Myocyte (in vitro differentiated cells): ENCODE measurements at regions not wholly inside any gene's neighbourhood (a gene's known extent, or its start where the extent isn't known, plus 50 kb on each side); places are given as distances from the start of the nearest gene placed in this dataset.
"Not testable (repeated sequence)": the region's sequence is repeated elsewhere in the genome, so short reads cannot be mapped to it uniquely, and the experiment has no call there.

Experiments
- DNase-seq: peaks from one replicate; pipeline ENCODE4 v3.0.0-alpha.2; 2012; ENCODE audit warnings: low read depth

DNA sequence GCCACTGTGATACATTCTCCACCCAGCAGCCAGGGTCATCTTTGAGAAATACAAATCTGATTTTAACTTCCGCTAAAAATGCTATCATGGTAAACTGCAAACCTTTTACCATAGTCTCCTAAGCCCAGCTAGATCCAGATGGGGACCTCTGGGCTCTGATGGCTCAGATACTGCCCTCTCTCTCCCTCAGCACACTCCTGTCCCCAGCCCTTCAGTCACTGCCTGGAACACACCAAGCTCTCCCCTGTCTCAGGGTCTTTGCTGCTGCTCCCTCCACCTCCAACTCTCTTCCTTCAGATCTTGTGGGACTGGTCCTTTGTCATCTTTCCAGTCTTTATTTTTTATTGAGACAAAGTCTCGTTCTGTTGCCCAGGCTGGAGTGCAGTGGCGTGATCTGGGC, 65.1 kb downstream of the SPRY4 start:
- no peak for DNase-seq

DNA sequence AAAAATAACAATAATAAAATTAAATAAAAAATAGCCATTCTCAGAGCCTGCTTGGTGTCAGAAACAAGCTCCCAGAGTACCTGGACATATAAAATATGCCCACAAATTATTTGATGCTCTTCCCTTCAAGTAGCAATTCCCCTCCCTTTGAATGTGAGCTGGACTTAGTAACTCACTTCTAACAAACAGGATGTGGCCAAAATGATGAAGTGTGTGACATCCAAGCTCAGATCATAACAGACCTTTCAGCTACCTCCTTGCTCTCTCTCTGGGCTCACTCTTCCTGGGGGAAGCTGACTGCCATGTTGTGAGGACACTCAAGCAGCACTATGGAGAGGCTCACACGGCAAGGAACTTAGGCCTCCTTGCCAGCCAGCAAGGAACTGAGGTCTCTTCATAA, 69.0 kb downstream of the SPRY4 start:
- no peak for DNase-seq

DNA sequence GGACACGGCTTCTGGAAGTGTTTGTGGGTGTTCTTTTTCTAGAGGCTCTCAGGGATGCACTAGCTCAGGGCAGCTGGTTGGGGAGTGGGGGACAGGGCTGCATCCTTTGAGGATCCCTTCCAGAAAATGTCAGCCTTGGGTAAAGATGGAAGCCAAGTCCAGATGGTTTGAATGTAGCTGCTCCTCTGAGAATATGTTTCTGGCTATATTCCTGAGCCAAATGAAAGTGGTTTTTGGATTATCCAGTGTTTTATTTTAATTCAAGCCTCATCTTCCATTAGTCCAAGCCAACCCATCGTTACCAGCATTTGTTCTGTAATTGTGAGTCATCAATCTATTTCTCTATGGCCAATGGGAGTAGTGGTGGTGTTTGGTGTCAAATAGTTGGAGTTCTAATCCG, 70.4 kb downstream of the SPRY4 start:
- peak; percentile 74 for DNase-seq

DNA sequence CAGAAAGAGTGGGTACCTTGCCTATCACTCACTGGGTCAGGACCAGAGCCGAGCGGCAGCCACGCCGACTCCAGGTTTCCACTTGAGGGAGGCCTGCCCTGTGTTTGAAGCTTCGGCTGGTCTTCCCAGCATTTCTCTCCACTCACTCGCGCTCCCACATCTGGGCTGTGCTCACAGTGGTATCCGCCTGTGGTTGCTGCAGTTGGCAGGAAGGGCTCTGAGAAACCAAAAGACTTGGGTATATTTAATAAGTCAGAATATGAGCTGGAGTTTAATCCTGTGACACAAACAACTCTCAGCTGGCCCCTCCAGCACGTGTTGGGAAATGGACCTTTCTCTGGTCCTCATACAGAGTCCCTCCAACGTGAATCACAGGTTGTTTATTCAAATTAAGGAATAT, 70.9 kb downstream of the SPRY4 start:
- DNase-seq = peak; percentile 91

DNA sequence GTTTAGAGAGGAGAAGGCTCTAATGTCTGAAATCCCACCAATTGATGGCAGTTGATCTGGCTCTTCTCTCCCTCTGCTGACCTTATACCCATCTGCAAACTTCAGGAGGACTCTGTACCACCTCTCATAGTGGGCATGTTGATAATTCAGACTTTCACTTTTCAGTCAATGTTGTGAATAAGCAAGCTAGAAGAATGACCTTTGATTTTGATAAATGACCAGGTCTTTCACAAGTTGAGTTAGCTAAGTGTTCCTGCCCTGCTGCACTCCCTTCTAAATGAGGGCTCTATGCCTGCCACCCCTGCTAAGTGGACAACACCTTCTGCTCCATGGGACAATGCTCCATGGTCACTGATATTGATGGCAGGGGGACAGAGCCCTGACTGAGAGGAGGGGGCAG, 74.7 kb downstream of the SPRY4 start:
- no peak for DNase-seq

DNA sequence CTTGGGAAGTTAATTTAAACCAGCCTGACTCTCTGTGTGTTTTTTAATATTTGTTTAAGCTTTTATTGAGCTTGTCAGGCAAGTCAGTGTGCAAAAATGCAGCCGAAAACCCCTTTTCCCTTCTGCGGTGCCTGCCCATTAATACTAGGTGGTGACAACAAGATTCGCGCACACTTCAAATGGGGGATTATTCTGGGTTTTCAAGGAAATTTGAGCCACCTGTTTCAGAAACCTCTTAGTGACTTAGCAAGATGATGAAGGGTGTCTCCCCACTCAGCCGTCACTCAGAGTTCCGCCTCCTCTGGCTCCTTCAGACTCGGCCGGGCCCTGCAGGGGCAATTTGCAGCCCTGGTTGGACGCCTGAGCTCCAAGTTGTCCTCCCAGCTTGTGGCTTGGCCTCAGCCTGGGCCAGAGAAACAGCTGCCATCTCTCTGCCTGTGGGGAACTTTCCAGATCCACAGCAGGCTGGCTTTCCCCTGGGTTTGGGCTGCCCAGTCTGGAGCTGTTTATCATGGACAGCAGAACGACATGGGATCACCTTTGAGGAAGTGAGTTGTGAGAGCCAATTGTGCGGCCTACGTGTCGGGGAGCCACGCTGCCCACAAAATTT, 75.9 kb downstream of the SPRY4 start:
- DNase-seq = peak; percentile 90

DNA sequence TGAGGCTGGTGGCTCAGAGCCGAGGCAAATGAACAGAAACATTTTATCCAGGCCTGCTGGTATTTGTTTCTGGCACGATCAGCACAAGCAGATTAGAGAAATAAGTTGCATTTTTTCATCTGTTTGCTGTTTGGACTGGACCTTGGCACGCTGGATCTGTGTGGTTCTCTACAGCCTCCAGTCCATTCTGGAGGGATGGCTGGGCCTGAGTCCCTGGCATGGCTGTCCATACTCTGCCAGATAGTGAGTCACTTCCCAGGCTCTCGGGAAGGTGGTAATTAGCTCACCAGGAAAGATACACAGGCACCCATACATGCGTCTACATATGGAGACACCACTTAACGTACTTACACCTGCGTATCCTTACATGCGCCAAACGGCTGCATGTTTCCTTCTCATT, 78.6 kb downstream of the SPRY4 start:
- peak; percentile 57 for DNase-seq

DNA sequence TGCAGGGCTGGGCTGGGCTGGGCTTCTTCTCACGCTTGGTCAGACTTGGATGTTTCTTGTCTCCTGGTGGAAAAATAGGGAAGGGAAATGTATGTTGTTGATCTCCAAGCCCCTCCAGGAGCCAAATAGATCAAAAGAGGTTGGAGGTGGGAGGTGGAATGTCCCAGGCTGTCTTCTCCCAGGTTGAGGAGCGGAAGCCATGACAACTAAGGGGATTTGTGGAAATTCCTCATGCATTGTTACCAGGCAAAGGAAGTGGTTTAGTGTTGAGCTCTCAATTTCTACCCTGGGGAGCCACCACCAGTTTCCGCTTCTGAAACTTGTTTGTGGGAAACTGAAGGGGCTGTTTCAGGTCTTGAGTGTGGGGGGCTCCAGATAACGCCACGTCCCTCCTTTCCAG, 79.0 kb downstream of the SPRY4 start:
- no peak for DNase-seq

DNA sequence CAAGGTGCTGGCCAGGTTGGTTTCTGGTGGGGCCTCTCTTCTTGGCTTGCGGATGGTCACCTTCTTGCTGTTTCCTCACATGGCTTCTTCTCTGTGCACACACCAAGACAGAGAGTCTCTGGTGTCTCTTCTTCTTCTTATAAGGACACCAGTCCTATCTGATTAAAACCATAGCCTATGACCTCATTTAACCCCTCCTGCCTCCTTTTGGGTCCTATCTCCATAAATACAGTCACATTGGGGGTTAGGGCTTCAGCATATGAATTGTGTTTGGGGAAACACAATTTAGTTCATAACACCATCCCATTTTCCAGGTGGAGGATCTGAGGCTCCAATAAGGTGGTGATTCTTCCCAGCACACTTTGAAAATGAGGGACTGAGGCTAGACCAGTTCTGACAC, 80.4 kb downstream of the SPRY4 start:
- DNase-seq = no peak

DNA sequence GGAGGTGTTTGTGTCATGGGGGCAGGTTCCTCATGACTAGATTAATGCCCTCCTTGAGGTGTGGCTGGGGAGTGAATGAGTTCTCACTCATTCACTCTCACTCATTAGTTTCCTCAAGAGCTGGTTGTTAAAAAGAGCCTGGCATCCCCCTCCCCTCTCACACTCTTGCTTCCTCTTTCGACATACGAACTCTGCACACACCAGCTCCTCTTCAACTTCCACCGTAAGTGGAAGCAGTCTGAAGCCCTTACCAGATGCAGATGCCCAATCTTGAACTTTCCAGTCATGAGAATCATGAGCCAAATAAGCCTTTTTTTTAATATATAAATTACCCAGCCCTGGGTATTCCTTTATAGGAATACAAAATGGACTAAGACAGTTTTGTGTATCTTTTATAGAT, 82.5 kb downstream of the SPRY4 start:
- DNase-seq = no peak

DNA sequence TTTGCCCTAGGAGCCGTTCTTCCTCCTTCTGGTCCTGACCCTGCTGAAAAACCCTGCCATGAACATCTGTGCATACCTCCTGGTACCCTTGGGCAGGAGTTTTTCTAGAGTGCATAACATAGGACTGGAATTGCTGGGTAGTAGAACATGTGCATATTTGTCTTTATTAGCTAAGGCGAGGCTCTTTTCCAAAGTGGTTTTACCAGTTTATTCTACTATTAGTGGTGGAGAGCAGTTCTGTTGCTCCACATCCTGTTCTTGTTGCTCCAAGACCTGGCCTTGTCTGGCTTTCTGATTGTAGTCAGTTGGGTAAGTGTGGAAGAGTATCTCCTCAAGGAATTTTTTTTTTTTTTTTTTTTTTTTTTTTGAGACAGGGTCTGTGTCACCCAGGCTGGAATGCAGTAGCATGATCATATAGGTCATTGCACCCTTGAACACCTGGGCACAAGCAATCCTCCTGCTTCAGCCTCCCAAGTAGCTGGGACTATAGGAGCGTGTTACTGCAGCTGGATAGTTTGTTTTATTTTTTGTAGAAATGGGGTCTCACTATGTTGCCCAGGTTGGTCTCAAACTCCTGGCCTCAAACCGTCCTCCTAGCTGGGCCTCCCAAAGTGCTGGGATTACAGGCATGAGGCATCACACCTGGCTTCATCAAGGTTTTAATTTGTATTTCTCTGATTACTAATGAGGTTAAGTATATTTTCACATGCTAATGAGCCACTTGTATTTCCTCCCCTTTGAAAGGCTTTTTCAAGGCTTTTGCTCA, 85.2 kb downstream of the SPRY4 start:
- DNase-seq = no peak

DNA sequence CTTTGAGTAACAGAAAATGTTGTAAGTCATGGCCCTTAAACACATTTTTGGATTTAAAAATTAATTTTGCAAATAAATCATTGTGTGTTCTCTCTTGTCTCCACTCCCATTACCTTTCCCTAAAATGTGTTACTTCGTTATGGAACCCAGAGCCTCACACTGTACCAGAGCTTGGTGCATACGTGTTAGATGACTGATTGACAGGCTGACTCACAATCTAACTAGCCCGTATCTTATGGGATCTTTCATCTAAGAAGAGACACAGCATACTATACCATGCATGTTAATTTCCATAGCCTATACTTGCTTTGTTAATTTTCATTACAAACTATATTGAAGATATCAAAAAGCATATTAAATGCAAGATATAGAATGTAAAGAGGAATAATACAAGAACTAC, 87.1 kb downstream of the SPRY4 start:
- DNase-seq = no peak

DNA sequence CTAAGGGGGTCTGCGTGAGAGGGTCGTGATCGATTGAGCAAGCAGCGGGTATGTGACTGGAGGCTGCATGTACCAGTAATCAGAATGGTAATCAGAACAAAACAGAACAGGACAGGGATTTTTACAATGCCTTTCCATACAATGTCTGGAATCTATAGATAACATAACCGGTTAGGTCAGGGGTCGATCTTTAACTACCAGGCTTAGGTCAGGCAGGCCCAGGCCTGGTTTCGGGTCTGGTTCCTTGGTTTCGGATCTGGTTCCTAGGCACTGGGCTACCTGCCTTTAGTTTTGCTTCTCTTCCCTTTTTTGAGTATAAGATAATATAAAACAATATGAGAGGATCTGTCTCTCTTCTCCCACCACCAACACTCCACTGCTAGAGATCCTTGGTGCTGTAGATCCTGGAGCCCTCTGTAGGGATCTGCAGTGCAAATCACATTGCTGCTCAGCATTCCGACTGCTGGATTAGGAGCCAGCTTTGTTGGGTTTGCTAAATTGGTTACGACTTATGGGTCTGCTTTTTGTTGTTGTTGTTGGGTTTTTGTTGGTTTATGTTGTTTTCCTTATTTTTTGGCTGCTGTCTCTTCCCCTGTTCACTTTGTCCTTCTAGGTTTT, 88.0 kb downstream of the SPRY4 start:
- DNase-seq = not testable (repeated sequence)

DNA sequence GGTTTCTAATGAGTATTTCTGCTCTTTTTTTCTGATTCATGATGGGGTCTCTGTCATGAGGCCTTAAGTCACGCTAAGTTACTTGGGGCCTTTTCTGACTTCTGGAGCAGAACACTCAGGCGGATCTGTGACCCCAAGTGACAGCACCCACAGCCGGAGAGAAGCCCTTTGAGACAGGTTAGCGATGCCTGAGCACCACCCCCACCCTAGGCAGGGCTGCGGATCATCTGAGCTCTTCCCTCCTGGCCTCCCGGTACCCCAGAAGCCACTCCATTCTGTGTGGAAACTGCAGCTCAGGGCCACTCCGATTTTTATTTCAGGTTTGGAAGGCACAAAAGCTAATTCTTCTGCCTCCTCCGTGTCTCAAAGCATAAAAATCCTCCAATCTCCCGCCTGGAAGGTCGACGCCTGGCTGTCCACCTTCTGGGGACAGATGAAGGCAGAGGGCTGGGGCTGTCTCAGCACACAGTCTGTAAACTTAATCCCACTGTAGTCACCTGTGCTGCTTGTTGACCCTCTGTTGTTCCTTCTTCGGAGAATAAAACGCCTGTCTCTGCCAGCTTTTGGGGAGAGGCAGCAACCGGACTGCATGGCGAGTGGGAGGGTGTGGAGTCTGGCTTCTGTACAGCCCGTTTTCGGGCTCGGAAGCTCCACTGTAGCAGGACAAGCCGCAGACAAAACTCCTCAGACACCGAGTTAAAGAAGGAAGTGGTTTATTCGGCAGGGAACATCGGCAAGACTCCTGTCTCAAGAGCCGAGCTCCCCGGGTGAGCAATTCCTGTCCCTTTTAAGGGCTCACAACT, 88.8 kb downstream of the SPRY4 start:
- DNase-seq = no peak

DNA sequence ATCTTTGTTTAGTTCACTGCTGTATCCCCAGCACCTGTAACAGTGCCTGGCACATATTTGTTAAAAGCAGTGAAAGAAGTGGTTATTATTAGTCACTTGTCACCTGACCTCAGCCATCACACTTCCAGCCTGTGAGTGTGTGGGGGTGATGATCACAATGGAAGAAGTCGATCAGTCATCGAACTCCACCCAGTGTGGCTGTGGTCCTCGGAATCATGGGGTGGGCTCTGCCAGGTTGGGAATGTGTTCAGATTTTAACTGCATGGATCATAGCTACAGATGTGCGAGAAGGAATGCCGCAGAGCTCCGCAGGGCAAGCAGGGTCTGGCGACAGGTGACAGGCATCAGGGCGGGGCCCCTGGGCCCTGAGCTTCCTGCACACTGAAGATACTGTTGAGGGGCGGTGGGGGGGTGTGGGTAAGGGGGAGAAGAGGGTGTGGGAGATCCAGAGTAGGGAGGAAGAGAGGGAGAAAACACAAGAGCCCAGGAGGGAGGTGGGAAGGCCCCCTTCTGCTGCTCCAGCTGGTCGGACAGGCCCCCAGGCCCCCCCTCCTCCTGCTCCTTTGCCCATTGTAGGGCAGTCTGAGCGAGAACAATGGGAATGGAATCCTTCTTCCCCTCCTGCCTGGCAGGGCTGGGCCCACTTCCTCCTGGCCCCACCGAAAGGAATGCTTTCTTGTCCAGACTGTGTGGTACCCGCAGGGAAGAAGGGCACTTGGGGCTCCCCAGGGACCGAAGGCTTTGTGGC, 89.6 kb downstream of the SPRY4 start:
- DNase-seq = peak; percentile 31

DNA sequence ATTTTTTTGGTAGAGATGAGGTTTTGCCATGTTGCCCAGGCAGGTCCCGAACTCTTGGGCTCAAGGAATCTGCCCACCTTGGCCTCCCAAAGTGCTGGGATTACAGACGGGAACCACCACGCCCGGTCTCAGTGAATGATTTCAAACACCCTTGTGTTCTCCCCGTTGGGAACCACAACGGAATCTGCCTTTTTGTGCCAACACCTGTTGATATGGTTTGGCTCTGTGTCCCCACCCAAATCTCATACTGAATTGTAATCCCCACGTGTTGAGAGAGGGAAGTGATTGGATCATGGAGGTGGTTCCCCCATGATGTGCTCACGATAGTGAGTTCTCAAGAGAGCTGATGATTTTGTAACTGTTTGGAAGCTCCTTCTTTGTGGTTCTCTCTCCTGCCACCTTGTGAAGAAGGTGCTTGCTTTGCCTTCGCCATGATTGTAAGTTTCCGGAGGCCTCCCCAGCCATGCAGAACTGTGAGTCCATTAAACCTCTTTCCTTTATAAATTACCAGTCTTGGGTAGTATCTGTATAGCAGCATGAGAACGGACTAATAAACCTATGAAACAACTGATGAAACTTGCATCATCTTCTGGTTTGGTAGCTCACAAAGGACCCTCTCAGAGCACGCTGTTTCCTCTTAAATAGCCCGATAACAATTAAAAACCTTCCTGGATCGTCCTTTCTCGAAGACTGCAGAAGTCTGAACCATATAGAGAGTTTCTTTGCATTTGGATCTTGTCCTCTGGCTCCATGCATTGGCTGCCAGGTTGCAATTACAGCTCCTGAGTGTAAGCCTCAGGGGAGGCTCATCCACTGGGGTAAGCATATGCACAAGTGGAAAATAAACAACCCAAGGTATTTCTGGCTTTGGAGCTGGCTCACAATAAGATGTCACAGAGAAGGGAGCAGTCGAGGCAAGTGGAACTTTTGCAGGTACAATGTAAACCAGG, 91.5 kb downstream of the SPRY4 start:
- peak; percentile 85 for DNase-seq

DNA sequence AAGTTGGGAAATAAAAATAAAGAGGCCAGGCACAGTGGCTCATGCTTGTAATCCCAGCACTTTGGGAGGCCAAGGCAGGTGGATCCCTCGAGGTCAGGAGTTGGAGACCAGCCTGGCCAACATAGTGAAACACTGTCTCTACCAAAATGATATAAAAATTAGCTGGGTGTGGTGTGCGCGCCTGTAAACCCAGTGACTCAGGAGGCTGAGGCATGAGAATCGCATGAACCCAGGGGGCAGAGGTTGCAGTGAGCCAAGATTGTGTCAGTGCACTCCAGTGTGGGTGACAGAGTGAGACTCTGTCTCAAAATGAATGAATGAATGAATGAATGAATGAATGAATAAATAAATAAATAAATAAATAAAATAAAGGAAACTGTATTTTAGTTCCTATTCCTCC, 93.9 kb downstream of the SPRY4 start:
- DNase-seq = not testable (repeated sequence)

DNA sequence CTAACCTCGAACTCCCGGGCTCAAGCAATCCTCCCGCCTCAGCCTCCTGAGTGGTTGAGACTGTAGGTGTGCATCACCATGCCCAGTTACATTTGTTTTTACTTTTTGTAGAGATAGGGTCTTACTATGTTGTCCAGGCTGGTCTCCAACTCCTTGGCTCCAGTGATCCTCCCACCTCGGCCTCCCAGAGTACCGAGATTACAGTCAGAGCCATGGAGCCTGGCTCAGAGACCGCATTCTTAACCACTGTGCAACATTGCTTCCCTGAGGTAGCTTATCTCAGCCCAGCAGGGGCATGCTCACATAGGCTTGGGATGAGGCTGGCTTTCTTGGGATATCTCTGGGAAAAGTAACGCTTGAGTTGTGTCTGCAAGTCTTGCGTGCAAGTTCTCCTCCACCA, 99.7 kb downstream of the SPRY4 start:
- DNase-seq = no peak

DNA sequence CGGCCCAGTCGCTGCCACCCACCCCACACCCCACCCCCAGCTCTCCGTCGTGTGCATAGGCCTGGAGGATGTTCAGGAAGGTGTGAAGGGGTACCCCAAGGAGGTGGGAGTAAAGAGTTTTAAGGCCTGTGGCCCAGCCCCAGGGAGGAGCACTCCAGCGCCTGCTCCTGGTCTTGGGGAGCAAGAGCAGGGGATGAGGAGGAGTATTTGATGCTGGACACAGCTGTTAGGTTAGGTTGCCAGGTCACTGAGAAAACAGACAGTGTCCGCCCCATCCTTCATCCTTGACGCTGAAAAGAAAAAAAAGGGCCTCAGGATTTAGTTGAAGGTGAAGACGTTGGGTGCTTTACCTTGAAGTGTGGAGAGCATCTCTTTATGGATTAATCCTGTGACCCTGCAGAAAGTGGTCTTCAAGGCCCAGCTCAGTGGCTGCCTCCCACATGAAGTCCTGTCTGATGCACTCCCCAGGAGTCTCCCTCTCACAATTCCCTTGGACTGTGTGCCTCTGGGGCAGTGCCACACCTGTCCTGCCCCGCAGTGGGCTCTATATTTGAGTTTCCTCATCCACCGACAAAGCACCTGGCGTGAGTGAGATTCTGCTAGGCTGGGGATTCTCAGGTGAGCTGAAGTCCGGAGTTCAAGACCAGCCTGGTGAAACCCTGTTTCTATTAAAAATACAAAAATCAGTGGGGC, 101.8 kb downstream of the SPRY4 start:
- no peak for DNase-seq
